Adipocyte (in vitro differentiated cells): ENCODE measurements at regions not wholly inside any gene's neighbourhood (a gene's known extent, or its start where the extent isn't known, plus 50 kb on each side); places are given as distances from the start of the nearest gene placed in this dataset.

Experiments used
- DNase-seq: peaks from one replicate; pipeline ENCODE4 v3.0.0-alpha.2; 2015; ENCODE audit warnings: low read depth
- H3K27me3 ChIP-seq: replicated peaks from 2 replicates; pipeline ENCODE4 v1.7.0; 2013; ENCODE audit warnings: mild to moderate bottlenecking, low read length, moderate library complexity; ENCODE audit not compliant: control insufficient read depth, insufficient read depth
- H3K36me3 ChIP-seq: 2 replicates; pipeline ENCODE4 v1.7.0; 2013; ENCODE audit warnings: low read length, mild to moderate bottlenecking, moderate library complexity; ENCODE audit not compliant: control insufficient read depth, insufficient read depth, severe bottlenecking
- H3K4me1 ChIP-seq: 2 replicates; pipeline ENCODE4 v1.7.0; 2013; ENCODE audit warnings: mild to moderate bottlenecking, low read length, moderate library complexity; ENCODE audit not compliant: control insufficient read depth, insufficient read depth
- H3K4me3 ChIP-seq: 2 replicates; pipeline ENCODE4 v1.7.0; 2013; ENCODE audit warnings: mild to moderate bottlenecking, low read length, moderate library complexity
- H3K9ac ChIP-seq: 2 replicates; pipeline ENCODE4 v1.7.0; 2013; ENCODE audit warnings: mild to moderate bottlenecking, low read length, moderate library complexity
- H3K9me3 ChIP-seq: 2 replicates; pipeline ENCODE4 v1.7.0; 2013; ENCODE audit warnings: mild to moderate bottlenecking, low read length, moderate library complexity; ENCODE audit not compliant: control insufficient read depth

- Histone ChIP-seq H3K4me3 (no peak overlapping the region), H3K27me3 (peaks cover 3% of the 10 kb centered on the region), H3K4me1 (peaks cover 26% of the 10 kb centered on the region), H3K36me3 (no peaks in the 10 kb centered on the region), H3K9me3 (no peaks in the 10 kb centered on the region), H3K9ac (no peak overlapping the region)
- no peak for DNase-seq
Observed at GRCh38 chr5:130277002-130277401, 372.7 kb downstream of the CHSY3 start.

GRCh38 chr5:130272837-130273236 lies 368.6 kb downstream of the CHSY3 start:
- no peak for DNase-seq
- Histone ChIP-seq H3K4me3 (no peak overlapping the region), H3K4me1 (peaks cover 4% of the 10 kb centered on the region), H3K27me3 (peaks cover 3% of the 10 kb centered on the region), H3K9ac (no peak overlapping the region), H3K36me3 (no peaks in the 10 kb centered on the region), H3K9me3 (no peaks in the 10 kb centered on the region)

- Histone ChIP-seq H3K4me1 (peaks cover 4% of the 10 kb centered on the region), H3K9ac (no peak overlapping the region), H3K9me3 (no peaks in the 10 kb centered on the region), H3K36me3 (no peaks in the 10 kb centered on the region), H3K4me3 (no peak overlapping the region), H3K27me3 (peaks cover 3% of the 10 kb centered on the region)
- DNase-seq: no peak
Observed at GRCh38 chr5:130270786-130271185, 366.5 kb downstream of the CHSY3 start.

GRCh38 chr5:130268489-130268888 lies 364.2 kb downstream of the CHSY3 start:
- Histone ChIP-seq H3K4me3 (no peak overlapping the region), H3K9ac (no peak overlapping the region), H3K36me3 (no peaks in the 10 kb centered on the region), H3K27me3 (no peaks in the 10 kb centered on the region), H3K9me3 (no peaks in the 10 kb centered on the region), H3K4me1 (no peaks in the 10 kb centered on the region)
- DNase-seq: no peak

GRCh38 chr5:130267926-130268325 lies 363.7 kb downstream of the CHSY3 start:
- no peak for DNase-seq
- Histone ChIP-seq H3K9me3 (no peaks in the 10 kb centered on the region), H3K9ac (no peak overlapping the region), H3K4me1 (no peaks in the 10 kb centered on the region), H3K27me3 (no peaks in the 10 kb centered on the region), H3K36me3 (no peaks in the 10 kb centered on the region), H3K4me3 (no peak overlapping the region)

GRCh38 chr5:130260481-130260880 lies 356.2 kb downstream of the CHSY3 start:
- H3K27me3 ChIP-seq: no peaks in the 10 kb centered on the region
- H3K4me1 ChIP-seq: no peaks in the 10 kb centered on the region
- no peak for DNase-seq
- H3K4me3 ChIP-seq: no peak overlapping the region
- H3K9me3 ChIP-seq: peaks cover 3% of the 10 kb centered on the region
- no peak overlapping the region for H3K9ac ChIP-seq
- H3K36me3 ChIP-seq: no peaks in the 10 kb centered on the region

- DNase-seq: no peak
- no peaks in the 10 kb centered on the region for H3K4me1 ChIP-seq
- no peaks in the 10 kb centered on the region for H3K36me3 ChIP-seq
- H3K9me3 ChIP-seq: peaks cover 6% of the 10 kb centered on the region
- no peak overlapping the region for H3K4me3 ChIP-seq
- no peaks in the 10 kb centered on the region for H3K27me3 ChIP-seq
- H3K9ac ChIP-seq: no peak overlapping the region
Observed at GRCh38 chr5:130251931-130252330, 347.7 kb downstream of the CHSY3 start.

GRCh38 chr5:130243641-130244040 lies 339.4 kb downstream of the CHSY3 start:
- Histone ChIP-seq H3K27me3 (no peaks in the 10 kb centered on the region), H3K4me3 (no peak overlapping the region), H3K36me3 (no peaks in the 10 kb centered on the region), H3K9ac (no peak overlapping the region), H3K4me1 (no peaks in the 10 kb centered on the region), H3K9me3 (no peaks in the 10 kb centered on the region)
- DNase-seq: no peak

GRCh38 chr5:130237721-130238120 lies 333.5 kb downstream of the CHSY3 start:
- Histone ChIP-seq H3K9ac (no peak overlapping the region), H3K27me3 (no peaks in the 10 kb centered on the region), H3K9me3 (no peaks in the 10 kb centered on the region), H3K4me3 (no peak overlapping the region), H3K36me3 (no peaks in the 10 kb centered on the region), H3K4me1 (no peaks in the 10 kb centered on the region)
- DNase-seq: no peak
